ENCODE measurements at regions not wholly inside any gene's neighbourhood (a gene's known extent, or its start where the extent isn't known, plus 50 kb on each side); places are given as distances from the start of the nearest gene placed in this dataset.

DNA sequence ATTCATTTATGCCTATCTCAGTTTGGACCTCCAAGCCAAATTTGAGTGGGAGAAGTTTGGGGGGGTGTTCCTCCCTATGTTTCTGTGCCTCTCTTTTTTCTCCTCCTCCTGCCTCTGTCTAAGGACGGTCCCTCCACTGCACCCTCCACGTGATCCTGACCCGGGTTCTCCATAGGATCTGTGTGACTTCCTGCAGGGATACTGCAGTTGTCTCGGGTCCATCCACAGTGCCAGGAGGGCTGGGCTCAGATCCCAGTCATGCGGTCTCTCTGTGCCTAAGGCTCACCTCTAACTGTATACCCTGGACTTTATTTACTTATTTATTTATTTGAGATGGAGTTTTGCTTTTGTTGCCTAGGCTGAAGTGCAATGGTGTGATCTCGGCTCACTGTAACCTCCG is 1354.5 kb downstream of the BRD1 start:
- no peak for DNase-seq (ENCODE audit: low read depth in 2 of 2, low spot score in 1 of 2)

DNA sequence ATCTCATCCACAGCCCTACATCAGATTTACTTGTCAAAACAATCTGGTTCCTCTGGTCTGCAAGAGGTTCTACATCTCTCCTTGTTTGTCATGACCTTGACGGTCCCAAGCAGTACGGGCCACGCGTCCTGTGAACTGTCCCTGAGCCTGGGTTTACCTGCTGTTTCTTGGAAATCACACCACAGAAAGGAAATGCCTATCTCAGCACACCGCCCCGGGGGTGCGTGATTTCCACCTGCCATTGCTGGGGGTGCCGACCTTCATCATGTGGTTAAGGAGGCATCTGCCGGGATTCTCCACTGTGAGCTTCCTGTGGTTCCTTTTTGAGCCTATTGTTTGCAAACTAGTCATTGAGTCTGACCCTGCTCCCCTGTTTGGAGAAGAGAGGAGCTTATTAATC is 1363.4 kb downstream of the BRD1 start:
- DNase-seq (ENCODE audit: low read depth in 2 of 2, low spot score in 1 of 2), result no peak

DNA sequence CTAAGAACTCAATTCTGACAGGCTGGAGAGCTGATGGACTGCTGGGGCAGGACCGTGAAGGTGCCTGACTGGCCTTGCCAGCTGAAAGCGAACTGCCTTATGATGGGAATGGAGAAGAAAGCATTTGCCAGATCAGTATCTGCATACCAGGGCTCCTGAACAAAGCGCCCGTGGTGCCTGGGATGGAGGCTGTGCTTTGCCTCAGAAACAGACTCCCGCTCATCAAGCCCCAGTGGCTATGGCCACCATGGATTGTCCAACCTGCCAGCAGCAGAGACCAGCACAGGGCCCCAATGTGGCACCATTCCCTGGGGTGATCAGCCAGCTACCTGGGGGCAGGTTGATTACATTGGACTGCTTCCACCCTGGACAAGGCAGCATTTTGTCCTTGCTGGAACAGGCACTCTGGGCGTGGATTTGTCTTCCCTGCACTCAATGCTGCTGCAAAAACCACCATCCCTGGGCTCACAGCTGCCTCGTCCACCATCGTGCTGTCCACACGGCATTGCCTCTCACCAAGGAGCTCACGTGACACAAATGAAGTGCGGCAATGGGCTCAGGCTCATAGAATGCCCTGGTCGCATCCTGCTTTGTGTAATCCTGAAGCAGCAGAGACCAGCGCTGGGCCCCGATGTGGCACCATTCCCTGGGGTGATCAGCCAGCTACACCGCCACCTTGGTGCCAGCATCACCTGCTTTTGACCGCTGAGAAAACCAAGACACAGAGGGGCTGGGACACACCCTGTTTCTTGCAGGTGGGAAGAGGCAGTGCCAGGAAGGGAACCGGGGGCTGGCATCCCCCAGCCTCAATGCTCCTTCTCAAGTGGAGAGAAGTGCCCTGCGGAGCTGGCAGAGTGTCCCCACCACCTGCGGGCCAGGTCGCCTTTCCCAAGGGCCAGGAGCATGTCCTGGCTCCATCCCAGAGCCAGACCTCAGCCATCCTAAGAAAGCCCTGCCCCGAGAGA is 1367.5 kb downstream of the BRD1 start:
- no peak for DNase-seq (ENCODE audit: low read depth in 2 of 2, low spot score in 1 of 2)

DNA sequence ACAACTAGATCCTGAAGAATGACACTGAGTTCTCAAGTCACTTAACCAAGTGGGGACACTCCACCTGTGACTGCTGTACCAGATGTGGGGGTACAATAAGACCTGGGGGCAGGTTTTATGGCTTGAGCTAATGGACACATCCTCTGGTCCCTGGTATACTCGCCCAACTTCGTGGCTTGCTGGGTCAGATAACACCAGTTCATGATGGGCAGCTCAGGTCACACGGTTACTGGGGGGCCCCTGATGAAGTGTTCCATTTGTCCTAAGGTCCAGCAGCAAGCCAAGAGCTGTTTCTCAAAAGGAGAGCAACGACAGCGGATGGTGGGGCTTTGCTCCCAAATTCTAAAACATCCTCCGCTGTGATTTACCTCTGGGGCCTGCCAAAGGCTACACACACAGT is 1368.4 kb downstream of the BRD1 start:
- DNase-seq (ENCODE audit: low read depth in 2 of 2, low spot score in 1 of 2), result no peak

DNA sequence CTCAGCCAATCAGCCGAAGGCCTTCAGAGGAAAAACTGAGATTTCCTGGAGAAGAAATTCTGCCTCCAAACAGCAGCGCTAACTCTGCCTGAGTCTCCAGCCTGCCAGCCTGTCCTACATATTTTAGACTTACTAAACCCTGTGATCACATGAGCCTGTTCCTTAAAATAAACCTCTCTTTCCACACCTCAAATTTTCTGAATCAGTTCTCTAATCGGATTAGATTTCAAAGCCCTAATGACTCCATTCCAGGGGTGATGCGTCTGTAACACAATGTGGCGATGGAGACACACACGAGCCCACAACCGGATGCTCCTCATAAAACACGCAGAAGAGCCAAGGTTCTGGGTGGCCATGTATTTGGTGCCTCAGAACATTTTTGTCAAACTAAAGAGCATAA is 1371.2 kb downstream of the BRD1 start:
- no peak for DNase-seq (ENCODE audit: low read depth in 2 of 2, low spot score in 1 of 2)

DNA sequence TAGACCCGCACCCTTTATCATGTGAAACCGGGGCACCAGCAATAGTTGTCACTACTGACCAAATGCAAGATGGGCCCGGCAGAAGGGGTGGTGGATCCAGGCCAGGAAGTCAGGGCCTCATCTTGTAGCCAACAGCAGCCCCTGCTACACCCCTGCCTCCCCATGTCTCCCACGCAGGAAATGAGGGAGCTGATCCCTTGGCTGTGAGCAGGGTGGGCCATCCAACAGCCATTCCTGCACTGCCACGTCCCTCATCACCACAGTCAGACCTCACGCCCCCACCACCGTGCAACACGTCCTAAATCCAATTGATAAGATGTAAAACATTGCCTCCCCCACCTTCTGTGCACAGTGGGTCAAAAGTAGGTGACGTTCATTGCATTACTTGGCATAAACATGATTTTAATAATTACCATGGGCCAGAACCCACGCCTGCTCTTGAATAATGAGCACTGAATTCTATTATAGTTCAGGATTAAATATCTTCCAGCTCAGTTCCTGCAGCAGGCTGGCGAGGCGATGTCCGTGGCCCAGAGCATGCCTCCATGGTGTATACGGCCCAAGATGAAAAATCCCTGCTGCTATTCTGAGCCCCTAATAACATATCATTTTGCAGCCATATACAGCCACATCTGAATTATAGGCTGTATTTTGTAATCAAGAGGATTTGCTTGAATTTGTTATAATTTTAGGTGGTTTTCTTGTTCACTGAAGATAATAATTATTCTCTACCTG is 1373.8 kb downstream of the BRD1 start:
- no peak for DNase-seq (ENCODE audit: low read depth in 2 of 2, low spot score in 1 of 2)

DNA sequence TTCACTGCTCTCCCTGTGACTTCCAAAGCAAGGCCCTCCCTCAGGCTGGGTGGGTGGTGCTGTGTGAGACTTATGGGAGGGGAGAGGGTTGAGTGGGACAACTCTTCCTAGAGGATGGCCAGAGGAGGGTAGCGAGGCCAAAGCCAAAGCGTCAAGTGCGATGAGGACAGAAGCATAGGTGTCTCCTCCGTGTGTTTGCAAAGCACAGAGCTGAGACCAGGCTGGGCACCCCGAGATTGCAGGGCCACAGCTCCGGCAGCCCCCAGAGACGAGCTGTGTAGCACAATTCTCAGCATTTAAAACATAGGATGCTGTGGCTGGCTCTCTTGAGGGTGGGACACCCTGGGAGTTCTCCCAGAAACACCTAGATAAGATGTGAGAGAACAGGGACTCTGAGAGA is 1374.5 kb downstream of the BRD1 start:
- DNase-seq (ENCODE audit: low read depth in 2 of 2, low spot score in 1 of 2), result no peak

DNA sequence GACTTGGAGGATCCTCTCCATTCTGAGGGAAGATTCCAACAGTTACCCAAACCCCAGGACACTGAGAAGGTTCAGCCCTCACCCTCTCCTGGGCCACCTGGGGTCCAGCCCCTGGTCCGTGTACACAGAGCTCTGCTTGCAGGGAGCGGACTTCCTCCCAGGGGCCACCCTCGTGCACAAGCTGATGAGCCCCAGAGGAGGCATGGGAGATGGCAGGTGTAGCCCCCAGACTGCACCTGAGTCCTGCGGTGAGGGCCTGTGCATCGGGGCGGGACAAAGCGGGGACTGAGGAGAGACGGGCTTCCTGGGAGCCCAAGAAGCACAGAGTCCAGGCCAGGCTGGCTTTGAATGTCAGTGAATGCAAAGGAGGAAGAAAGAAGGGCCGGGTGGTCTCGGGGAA is 1374.9 kb downstream of the BRD1 start:
- DNase-seq (ENCODE audit: low read depth in 2 of 2, low spot score in 1 of 2), result no peak

DNA sequence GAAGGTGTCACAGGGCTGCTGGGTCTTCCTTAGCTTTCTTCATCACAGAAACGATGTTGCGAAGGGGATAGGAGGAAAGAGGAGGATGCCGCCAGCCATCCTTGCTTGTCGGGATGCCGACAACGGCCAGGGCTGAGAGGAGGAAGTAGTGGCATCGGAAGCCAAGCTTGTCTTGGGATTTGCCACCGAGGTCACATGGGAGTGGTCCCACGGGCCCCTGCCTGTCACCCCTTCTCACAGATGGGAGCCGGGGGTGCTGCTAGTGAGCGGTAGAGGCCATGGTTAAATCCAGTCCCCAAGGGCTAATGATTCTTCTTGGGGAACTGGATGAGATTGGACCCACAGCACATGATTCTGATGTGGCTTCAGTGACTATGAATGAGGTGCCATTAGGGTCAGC is 1375.8 kb downstream of the BRD1 start:
- DNase-seq (ENCODE audit: low read depth in 2 of 2, low spot score in 1 of 2), result no peak

DNA sequence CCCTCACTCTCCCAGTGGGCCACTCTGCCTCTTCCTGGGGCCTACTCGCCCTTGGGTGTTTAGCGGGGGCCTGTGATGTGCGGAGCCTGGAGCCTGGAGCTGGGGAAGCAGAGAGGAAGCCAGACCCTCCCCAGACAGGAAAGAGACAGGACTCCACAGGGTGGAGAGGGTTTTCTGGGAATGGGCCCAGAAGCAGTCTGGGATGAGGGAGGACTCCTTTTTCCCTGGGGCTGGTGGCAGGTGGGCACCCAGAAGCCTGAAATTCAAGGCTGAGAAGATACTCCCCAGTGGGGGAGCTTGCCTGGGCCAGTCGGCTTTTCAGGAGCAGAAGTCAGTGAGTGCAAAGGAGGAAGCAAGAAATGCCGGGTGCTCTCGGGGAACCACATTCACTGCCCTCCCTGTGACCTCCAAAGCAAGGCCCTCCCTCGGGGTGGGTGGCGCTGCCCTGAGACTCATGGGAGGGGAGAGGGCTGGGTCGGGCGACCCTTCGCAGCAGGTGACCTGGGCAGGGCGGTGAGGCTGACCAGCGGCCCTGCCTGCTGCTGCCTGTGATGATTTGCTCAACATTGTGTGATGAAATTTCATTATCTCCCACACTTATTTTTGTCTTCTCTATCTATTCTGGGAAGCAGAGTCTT is 1377.4 kb downstream of the BRD1 start:
- DNase-seq (ENCODE audit: low read depth in 2 of 2, low spot score in 1 of 2), result no peak

DNA sequence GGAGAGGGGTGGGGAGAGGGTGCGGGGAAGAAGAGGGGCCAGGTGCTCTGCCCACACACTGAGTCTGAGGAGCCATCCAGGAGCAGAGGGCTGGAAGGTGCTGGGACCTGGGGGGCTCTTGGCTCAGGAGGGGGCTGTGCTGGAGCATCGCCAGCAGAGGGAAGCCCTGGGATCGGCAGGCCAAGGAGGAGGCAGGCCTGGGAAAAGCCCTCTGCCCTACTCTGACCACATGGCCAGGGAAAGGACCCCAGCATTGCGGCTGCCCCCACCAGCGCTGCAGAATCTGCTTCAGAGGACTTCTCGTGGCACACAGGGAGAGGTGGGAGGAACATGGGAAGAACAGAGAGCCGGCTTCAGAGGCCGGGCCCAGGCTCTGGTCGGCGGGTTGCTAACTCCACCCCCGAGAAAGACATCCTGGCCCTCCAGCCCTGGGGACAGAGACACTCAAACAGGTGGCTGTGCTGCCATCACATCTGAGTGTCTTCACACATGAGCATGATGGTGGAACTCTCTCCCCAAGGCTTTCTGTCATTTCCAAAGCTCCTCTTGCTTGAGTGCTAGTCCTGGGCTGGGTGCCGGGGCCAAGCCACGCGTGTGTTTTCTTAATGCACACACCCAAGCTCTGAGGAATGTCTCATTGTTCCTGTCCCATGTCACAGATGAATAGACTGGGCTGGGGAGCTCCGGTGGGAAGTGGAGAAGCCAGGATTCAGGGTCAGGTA is 1378.0 kb downstream of the BRD1 start:
- DNase-seq (ENCODE audit: low read depth in 2 of 2, low spot score in 1 of 2), result no peak

DNA sequence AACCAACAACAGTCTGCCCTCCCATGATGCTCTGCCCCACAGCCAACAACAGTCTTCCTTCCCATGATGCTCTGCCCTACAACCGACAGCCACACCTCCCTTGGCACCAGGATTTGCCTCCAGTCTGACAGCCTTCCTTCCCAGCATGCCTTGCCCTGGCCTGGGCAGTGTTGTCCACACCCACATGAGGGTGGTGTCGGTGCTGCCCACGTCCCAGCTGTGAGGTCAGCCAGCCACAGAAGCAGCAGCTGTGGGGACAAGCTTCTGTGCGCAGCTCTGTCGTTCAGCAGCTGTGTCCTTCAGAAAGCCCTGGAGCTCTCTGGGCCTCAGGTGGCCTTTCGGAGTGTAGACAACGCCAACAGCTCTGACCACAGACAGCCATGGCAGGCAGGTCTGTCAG is 1378.9 kb downstream of the BRD1 start:
- no peak for DNase-seq (ENCODE audit: low read depth in 2 of 2, low spot score in 1 of 2)

DNA sequence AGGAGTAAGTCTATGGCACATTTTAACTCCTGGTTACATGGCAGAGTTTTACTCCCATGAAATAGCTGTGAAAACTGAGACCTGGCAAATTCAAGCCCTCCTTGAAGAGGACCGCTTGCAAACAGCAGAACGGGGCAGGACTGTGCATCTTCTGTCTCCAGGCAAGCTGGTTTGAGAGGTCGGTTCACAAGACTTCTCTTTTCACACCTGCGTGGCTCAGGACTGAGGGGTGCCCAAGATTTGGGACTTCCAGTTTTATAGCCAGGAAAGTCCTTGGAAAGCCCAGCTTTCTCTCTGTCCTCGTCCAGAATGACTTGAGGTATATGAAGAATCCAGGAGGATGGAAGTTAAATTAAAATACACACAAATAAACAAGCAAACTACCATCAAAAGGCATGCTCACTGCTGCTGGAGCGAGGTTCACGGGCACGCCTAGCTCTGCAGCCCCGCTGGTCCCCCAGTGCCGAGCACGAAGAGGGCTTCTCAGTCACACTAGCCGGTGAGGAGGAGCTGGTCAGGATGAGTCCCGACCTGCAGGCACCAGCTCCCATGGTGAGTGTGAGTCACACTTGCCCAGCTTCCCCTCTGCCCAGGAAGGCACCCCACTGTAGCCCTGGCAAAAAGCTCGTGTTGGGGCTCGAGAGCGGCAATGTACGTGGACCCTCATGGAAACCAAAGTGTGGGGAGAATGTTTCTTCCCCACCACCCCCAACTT is 1382.4 kb downstream of the BRD1 start:
- DNase-seq (ENCODE audit: low read depth in 2 of 2, low spot score in 1 of 2), result no peak

DNA sequence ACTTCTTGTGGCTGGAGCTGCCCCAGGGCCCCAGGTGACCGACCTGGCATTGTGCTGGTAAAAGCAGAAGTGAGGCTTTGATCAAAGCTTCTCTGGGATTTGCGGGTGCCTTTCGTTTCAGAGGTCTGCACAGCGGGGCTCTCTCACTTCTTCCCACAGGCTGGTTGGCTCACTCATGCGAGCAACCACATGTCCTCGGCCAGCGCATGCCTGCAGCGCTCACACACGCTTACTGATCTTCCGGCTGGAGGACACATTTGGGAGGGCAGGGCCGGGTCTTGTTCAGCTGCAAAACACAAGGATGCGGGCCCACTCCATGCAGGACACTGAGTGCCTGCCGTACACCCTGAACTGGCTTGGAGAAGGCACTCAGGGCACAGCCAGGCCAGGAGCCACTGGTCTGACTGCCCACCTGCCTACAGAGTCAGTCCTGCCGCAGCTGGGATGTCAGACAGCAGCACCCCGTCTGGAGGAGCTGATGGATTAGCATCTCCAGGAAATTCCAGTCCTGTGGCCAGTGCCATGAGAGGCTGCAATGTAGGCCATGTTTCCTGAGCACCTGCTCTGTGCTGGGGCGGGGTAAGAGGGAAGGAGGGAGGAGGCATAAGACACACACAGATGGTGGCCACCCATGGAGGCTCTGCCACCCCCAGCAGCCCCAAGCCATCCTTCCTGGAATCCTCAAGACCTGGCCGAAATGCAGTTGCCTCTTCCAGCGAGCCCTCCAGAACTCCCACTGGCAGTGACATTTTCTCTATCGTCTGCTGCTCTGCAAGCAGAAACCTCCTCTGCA is 1383.2 kb downstream of the BRD1 start:
- no peak for DNase-seq (ENCODE audit: low read depth in 2 of 2, low spot score in 1 of 2)

DNA sequence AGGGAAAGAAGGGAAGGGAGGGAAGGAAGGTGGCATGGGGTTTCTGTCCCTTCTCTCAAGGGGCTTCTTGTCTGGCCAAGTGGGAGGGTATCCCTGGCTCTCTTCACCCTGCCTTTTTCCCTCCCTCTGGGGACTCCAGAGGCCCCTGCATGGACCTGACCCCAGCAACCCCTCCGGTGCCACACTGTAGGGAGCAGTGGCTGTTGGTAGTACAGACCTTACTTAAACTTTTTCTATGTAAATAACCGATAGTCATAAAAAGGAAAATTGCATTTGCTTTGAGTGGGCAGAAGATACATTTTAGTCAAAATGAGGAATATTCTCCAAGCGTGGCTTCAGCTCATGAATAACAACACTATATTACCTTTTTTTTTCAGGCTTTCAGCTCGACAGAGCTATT is 1384.0 kb downstream of the BRD1 start:
- no peak for DNase-seq (ENCODE audit: low read depth in 2 of 2, low spot score in 1 of 2)

DNA sequence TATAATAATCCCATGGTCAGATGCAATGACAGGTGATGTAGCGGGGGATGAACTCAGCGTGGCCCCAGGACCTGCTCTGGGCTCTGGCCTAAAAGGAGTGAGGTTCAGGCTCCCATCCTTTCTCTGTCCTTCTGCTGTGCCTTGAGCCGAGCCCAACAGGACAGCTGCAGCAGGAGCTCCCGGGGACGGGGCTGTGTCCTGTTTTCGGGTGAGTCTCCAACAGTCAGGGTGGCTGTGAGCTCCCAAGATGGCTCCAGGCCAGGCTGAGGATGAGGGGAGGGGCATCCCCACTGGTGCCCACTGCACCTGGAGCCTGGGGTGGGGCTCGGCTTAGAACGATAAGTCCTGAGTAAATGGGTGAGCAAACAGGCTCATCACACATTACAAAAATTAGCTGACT is 1385.0 kb downstream of the BRD1 start:
- no peak for DNase-seq (ENCODE audit: low read depth in 2 of 2, low spot score in 1 of 2)

DNA sequence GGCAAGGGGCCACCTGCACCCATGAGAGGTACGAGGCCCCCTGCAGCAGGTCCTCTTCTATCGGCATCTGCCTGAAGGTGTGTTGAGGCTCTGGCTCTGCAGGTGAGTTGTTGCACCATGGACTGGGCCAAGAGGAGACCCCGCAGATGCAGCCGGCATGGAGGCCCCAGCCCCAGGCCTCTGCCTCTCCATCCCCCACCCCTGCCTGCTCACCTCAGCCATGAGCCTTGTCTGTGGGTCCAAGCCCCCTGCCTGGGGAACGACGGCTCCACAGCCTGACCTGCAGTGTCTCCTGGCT is 1386.2 kb downstream of the BRD1 start:
- DNase-seq (ENCODE audit: low read depth in 2 of 2, low spot score in 1 of 2), result no peak

DNA sequence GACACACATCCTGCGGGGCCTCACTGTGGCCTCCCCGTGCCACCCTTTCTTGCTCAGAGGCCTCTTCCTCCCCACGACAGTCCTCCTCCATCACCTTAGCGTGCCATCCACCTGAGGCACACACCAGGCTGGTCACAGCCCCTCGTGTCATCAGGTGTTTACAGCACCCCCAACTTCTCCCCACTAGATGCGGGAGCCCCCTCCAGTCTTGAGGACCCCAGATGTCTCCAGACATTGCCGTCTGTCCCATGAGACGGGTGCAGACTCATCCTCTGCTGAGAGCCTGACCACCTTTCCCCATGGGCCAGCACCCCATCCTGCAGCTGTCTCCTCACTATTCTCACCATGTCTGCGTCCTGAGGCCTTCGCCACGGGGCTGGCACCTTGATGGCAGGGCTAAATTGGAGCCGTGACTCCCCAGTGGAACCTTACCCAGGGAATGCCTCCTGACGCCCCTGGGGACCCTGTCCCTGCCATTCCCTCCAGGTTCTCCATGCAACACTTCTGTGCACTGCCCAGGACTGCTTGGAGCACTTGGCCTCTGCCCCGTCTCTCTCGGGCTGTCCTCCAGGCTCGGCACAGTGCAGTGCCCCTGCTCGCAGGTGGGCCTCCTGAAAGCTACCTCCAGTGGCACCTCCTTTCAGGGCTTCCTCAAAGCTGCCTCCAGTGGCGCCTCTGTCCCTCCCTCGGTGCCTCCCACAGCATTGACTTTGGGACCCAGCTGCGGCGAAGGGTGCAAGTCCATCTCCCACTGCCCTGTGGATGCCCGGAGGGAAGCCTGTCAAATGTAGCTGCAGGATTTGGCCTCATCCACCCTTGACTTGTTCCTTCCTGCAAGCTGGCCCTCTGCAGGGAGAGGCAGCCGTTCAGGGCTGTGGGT is 1386.8 kb downstream of the BRD1 start:
- DNase-seq (ENCODE audit: low read depth in 2 of 2, low spot score in 1 of 2), result no peak

DNA sequence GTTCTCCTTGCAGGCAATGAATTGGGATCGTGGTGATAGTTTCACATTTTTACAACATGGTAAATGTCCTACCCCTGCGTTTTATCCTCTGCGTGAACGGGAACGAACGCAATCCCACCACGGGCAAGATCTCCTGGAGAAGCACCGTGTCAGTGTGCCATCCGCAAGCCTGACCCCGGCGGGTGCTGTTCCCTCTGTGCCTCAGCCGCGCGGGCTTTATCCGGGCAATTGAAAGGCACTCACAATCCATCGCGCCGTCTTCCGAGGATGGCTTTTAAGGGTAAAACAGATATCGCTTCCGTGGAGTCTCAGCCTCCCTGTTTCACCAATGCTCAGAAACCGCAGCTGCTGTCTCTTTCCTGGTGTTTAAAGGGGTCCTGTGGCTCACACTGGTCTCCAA is 1387.5 kb downstream of the BRD1 start:
- DNase-seq (ENCODE audit: low read depth in 2 of 2, low spot score in 1 of 2), result no peak

Data from stimulated activated CD8-positive, alpha-beta memory T cell treated with anti-CD3 and anti-CD28 coated beads, Interleukin-4, amount 100 ng/mL, for 4 hours (primary cell).